HepG2 (cell line): ENCODE measurements at regions not wholly inside any gene's neighbourhood (a gene's known extent, or its start where the extent isn't known, plus 50 kb on each side); places are given as distances from the start of the nearest gene placed in this dataset.

Source experiments
- ATAC-seq: fragments of 200-7000 bp; cut with Tn5 transposase; 3 replicates; pipeline ENCODE4 v1.9.1; 2020; ENCODE audit warnings: mild to moderate bottlenecking, moderate library complexity
- BruUV-seq: library from RNA; stranded (reverse); fragments of 400-500 nt; replicated peaks from 2 replicates; lab custom pipeline; 2021; lab: Mats Ljungman, UMichigan
- CTCF ChIA-PET: fragments of 300-600 bp; formaldehyde crosslinking; extraction: SDS; loops from one replicate; lab custom pipeline; 2021; ENCODE audit warnings: low total read pairs, inconsistent platforms, low intra/inter-chr PET ratio; lab: Yijun Ruan, JAX
- POLR2A ChIA-PET: fragments of 350-600 bp; sonication (Branson Sonifier 250); formaldehyde crosslinking; loops from one replicate; lab custom pipeline; 2020; ENCODE audit warnings: antibody characterized with exemption, inconsistent platforms; lab: Yijun Ruan, JAX
- DNase-seq: peaks from one replicate; pipeline ENCODE4 v3.0.0-alpha.2; 2015; ENCODE audit warnings: low spot score
- FAIRE-seq: peaks from 3 replicates; lab custom pipeline; 2011; peaks lifted over from hg19 to GRCh38; lab: Jason Lieb, UNC
- H2AFZ ChIP-seq: one replicate; pipeline ENCODE4 v1.6.1; 2011; ENCODE audit warnings: low read length, inconsistent platforms
- H3K27ac ChIP-seq: fragments of 300-600 bp; 3 replicates; pipeline ENCODE4 v1.8.0; 2011; ENCODE audit warnings: mixed run types, mild to moderate bottlenecking, mixed read lengths, low read length, inconsistent platforms; ENCODE audit not compliant: insufficient read depth; ENCODE audit errors: extremely low read length
- H3K27me3 ChIP-seq, 2 experiments: fragments of 200-600 bp in 1 of 2; 2 replicates in 1 of 2; 3 replicates in 1 of 2; pipeline versions ENCODE4 v1.6.0 to v1.8.0; 2011; ENCODE audit warnings: low read length in 2 of 2, mild to moderate bottlenecking in 2 of 2, moderate library complexity in 2 of 2, inconsistent platforms in 1 of 2; ENCODE audit not compliant: insufficient read depth in 2 of 2, control insufficient read depth in 1 of 2
- H3K36me3 ChIP-seq, 2 experiments: fragments of 200-600 bp in 1 of 2; replicated peaks in 1 of 2; 2 replicates in 1 of 2; 3 replicates in 1 of 2; pipeline versions ENCODE4 v1.5.1 to v1.8.0; 2011; ENCODE audit warnings: low read length in 2 of 2, inconsistent platforms in 1 of 2; ENCODE audit not compliant: insufficient read depth in 2 of 2, control insufficient read depth in 1 of 2
- H3K4me1 ChIP-seq: 2 replicates; pipeline ENCODE4 v1.5.1; 2012; ENCODE audit warnings: low read length, inconsistent platforms; ENCODE audit not compliant: insufficient read depth
- H3K4me2 ChIP-seq: 2 replicates; pipeline ENCODE4 v1.6.0; 2011; ENCODE audit warnings: low read depth, low read length, inconsistent platforms
- H3K4me3 ChIP-seq, 3 experiments: fragments of 200-600 bp in 1 of 3; sonication (generic), shearing (Covaris generic) in 1 of 3; replicated peaks in 1 of 3; 2 replicates each; pipeline ENCODE4 v1.5.1; 2011 to 2016; ENCODE audit warnings: low read length in 3 of 3, inconsistent platforms in 2 of 3, low read depth in 2 of 3, mild to moderate bottlenecking in 2 of 3, control low read depth in 1 of 3, mixed read lengths in 1 of 3; ENCODE audit not compliant: insufficient read depth in 1 of 3
- H3K79me2 ChIP-seq: one replicate; pipeline ENCODE4 v1.6.1; 2011; ENCODE audit warnings: low read length, inconsistent platforms; ENCODE audit not compliant: insufficient read depth
- H3K9ac ChIP-seq: 2 replicates; pipeline ENCODE4 v1.6.0; 2011; ENCODE audit warnings: mild to moderate bottlenecking, low read depth, low read length, inconsistent platforms; ENCODE audit not compliant: insufficient read depth
- H3K9me3 ChIP-seq: 2 replicates; pipeline ENCODE4 v1.5.1; 2012; ENCODE audit warnings: mild to moderate bottlenecking, low read length
- H4K20me1 ChIP-seq: 2 replicates; pipeline ENCODE4 v1.6.0; 2011; ENCODE audit warnings: inconsistent platforms, mild to moderate bottlenecking, low read length, moderate library complexity; ENCODE audit not compliant: insufficient read depth
- ARNT2 ChIP-seq: sonication (generic); formaldehyde crosslinking; IDR thresholded peaks from 2 replicates; pipeline ENCODE4 v1.8.0; 2022; ENCODE audit warnings: mild to moderate bottlenecking, low read depth, missing genetic modification reagents, moderate library complexity
- KAT7 ChIP-seq: IDR thresholded peaks from 2 replicates; pipeline ENCODE4 v1.6.1; 2018; ENCODE audit warnings: borderline replicate concordance, missing compliant biosample characterization
- PBX2 ChIP-seq: IDR thresholded peaks from 2 replicates; pipeline ENCODE4 v1.6.1; 2016; ENCODE audit warnings: control low read depth
- SOX13 ChIP-seq, 3 experiments: fragments of 450-650 bp in 1 of 3; sonication (generic) in 1 of 3; formaldehyde crosslinking in 1 of 3; IDR thresholded peaks in 2 of 3; conservative IDR thresholded peaks in 1 of 3; 2 replicates each; pipeline versions ENCODE4 v1.5.0 to v1.6.1; 2016 to 2020; ENCODE audit warnings: antibody characterized with exemption in 1 of 3, mild to moderate bottlenecking in 1 of 3, missing compliant biosample characterization in 1 of 3, missing genetic modification reagents in 1 of 3, moderate library complexity in 1 of 3
- WGBS: methylation state at CpG from one replicate; pipeline ENCODE4 v1.1.6; 2017; ENCODE audit warnings: low lambda C conversion rate; 5-methylcytosine and 5-hydroxymethylcytosine counted together
- in situ Hi-C: cut with HindIII; loops from 2 replicates; pipeline ENCODE4 v1.10.0; 2017; ENCODE audit warnings: low pct_unique_long_range_greater_than_20kb; ENCODE audit not compliant: extremely low pct_ligation_motif_present
- intact Hi-C: fragments of 100-400 bp; cut with micrococcal nuclease; formaldehyde crosslinking; loops from one replicate; pipeline ENCODE4 v1.10.0; 2022; ENCODE audit not compliant: unreplicated experiment
- TF ChIP-seq, protein P1 (sequence below): sonication (generic); formaldehyde crosslinking; IDR thresholded peaks from one replicate; pipeline ENCODE4 v1.5.1; 2020; ENCODE audit warnings: mild to moderate bottlenecking, missing genetic modification reagents; ENCODE audit errors: not compliant biosample characterization

DNA sequence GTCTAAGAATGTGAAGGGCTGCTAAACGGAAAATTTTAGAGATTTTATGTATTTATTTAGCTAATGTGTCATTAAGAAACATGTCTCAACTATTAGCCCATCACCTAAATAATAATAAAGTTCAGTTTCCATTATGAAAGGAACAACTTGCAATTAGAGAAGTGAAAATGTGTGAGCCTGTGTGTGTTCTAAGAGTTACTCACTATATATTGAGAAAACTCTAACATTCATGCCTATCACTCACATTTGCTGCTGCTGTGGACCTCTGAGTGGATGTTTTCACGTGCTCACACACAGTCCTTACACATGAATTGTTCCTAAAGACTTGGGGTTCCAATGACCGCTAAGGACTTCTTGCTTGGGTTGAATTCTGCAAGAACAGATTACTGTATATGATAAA, 364.0 kb downstream of the TMA16 start:
- intact Hi-C loops: no loop called here
- Histone ChIP-seq H3K4me1 (no peaks in the 10 kb centered on the region), H3K9me3 (no peaks in the 10 kb centered on the region), H4K20me1 (no peaks in the 10 kb centered on the region), H3K27me3 (no peaks in the 10 kb centered on the region), H3K79me2 (no peaks in the 10 kb centered on the region), H2AFZ (no peak overlapping the region), H3K4me2 (no peak overlapping the region), H3K4me3 (no peak overlapping the region), H3K9ac (no peak overlapping the region), H3K36me3 (no peaks in the 10 kb centered on the region), H3K27ac (no peak overlapping the region)
- TF ChIP-seq PBX2: no peak
- no peak for TF ChIP-seq SOX13 (IDR thresholded peaks at IDR 0.05)
- no peak for TF ChIP-seq SOX13 (CRISPR knock-in tag; conservative IDR thresholded peaks at IDR 0.05 in 1 of 2, IDR thresholded peaks at IDR 0.05 in 1 of 2)
- TF ChIP-seq KAT7 (CRISPR knock-in tag): no peak
- TF ChIP-seq, protein P1, sequence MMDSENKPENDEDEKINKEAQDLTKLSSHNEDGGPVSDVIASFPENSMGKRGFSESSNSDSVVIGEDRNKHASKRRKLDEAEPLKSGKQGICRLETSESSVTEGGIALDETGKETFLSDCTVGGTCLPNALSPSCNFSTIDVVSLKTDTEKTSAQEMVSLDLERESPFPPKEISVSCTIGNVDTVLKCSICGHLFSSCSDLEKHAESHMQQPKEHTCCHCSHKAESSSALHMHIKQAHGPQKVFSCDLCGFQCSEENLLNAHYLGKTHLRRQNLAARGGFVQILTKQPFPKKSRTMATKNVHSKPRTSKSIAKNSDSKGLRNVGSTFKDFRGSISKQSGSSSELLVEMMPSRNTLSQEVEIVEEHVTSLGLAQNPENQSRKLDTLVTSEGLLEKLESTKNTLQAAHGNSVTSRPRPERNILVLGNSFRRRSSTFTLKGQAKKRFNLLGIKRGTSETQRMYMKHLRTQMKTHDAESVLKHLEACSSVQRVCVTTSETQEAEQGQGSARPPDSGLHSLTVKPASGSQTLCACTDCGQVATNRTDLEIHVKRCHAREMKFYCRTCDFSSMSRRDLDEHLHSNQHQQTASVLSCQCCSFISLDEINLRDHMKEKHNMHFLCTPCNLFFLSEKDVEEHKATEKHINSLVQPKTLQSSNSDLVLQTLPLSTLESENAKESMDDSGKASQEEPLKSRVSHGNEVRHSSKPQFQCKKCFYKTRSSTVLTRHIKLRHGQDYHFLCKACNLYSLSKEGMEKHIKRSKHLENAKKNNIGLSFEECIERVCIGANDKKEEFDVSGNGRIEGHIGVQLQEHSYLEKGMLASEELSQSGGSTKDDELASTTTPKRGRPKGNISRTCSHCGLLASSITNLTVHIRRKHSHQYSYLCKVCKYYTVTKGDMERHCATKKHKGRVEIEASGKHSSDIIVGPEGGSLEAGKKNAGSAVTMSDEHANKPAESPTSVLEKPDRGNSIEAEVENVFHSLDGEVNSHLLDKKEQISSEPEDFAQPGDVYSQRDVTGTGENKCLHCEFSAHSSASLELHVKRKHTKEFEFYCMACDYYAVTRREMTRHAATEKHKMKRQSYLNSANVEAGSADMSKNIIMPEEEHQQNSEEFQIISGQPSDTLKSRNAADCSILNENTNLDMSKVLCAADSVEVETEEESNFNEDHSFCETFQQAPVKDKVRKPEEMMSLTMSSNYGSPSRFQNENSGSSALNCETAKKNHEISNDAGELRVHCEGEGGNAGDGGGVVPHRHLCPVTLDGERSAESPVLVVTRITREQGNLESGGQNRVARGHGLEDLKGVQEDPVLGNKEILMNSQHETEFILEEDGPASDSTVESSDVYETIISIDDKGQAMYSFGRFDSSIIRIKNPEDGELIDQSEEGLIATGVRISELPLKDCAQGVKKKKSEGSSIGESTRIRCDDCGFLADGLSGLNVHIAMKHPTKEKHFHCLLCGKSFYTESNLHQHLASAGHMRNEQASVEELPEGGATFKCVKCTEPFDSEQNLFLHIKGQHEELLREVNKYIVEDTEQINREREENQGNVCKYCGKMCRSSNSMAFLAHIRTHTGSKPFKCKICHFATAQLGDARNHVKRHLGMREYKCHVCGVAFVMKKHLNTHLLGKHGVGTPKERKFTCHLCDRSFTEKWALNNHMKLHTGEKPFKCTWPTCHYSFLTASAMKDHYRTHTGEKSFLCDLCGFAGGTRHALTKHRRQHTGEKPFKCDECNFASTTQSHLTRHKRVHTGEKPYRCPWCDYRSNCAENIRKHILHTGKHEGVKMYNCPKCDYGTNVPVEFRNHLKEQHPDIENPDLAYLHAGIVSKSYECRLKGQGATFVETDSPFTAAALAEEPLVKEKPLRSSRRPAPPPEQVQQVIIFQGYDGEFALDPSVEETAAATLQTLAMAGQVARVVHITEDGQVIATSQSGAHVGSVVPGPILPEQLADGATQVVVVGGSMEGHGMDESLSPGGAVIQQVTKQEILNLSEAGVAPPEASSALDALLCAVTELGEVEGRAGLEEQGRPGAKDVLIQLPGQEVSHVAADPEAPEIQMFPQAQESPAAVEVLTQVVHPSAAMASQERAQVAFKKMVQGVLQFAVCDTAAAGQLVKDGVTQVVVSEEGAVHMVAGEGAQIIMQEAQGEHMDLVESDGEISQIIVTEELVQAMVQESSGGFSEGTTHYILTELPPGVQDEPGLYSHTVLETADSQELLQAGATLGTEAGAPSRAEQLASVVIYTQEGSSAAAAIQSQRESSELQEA: no peak
- TF ChIP-seq ARNT2 (CRISPR knock-in tag): no peak
- in situ Hi-C loops: no loop called here
- no peak for FAIRE-seq
- no TSS peak for BruUV-seq
- ATAC-seq: no peak
- 13% methylated on average over 3 of the region's 3 CpGs for WGBS
- POLR2A ChIA-PET: no interaction called here
- CTCF ChIA-PET: no interaction called here
- DNase-seq: no peak
